NCI-H146 treated with DMSO at 0.1 percent for 48 hours (cell line): ENCODE measurements at regions not wholly inside any gene's neighbourhood (a gene's known extent, or its start where the extent isn't known, plus 50 kb on each side); places are given as distances from the start of the nearest gene placed in this dataset.

Source experiments
- DNase-seq: peaks from one replicate; lab custom pipeline; 2025; ENCODE audit not compliant: unreplicated experiment; lab: John Stamatoyannopoulos, UW

GRCh38 chr21:27315373-27315772 lies 348.5 kb upstream of the ADAMTS5 start:
- no peak for DNase-seq

GRCh38 chr21:27314131-27314530 lies 347.2 kb upstream of the ADAMTS5 start:
- no peak for DNase-seq

- no peak for DNase-seq
These were observed 340.2 kb upstream of the ADAMTS5 start for GRCh38 chr21:27306791-27307775.

GRCh38 chr21:27306206-27306605 lies 339.3 kb upstream of the ADAMTS5 start:
- DNase-seq: no peak

GRCh38 chr21:27301220-27301619 lies 334.3 kb upstream of the ADAMTS5 start:
- DNase-seq: no peak

GRCh38 chr21:27300770-27301169 lies 333.9 kb upstream of the ADAMTS5 start:
- DNase-seq: no peak

GRCh38 chr21:27298465-27298864 lies 331.6 kb upstream of the ADAMTS5 start:
- no peak for DNase-seq

- DNase-seq: no peak
These were observed 326.4 kb upstream of the ADAMTS5 start for GRCh38 chr21:27293239-27293638.

GRCh38 chr21:27292783-27293182 lies 325.9 kb upstream of the ADAMTS5 start:
- DNase-seq: no peak

GRCh38 chr21:27292229-27292628 lies 325.3 kb upstream of the ADAMTS5 start:
- DNase-seq: no peak

GRCh38 chr21:27291006-27291405 lies 324.1 kb upstream of the ADAMTS5 start:
- no peak for DNase-seq

GRCh38 chr21:27290028-27290427 lies 323.1 kb upstream of the ADAMTS5 start:
- DNase-seq: no peak

- DNase-seq: no peak
These were observed 319.9 kb upstream of the ADAMTS5 start for GRCh38 chr21:27286760-27287159.

GRCh38 chr21:27277110-27277509 lies 310.2 kb upstream of the ADAMTS5 start:
- no peak for DNase-seq

- DNase-seq: no peak
These were observed 308.5 kb upstream of the ADAMTS5 start for GRCh38 chr21:27275294-27275927.

- no peak for DNase-seq
These were observed 302.8 kb upstream of the ADAMTS5 start for GRCh38 chr21:27269644-27270043.

- no peak for DNase-seq
These were observed 301.4 kb upstream of the ADAMTS5 start for GRCh38 chr21:27268290-27268689.

- no peak for DNase-seq
These were observed 299.1 kb upstream of the ADAMTS5 start for GRCh38 chr21:27265949-27266348.

- DNase-seq: no peak
These were observed 298.6 kb upstream of the ADAMTS5 start for GRCh38 chr21:27265492-27265891.

- no peak for DNase-seq
These were observed 294.8 kb upstream of the ADAMTS5 start for GRCh38 chr21:27261676-27262075.

GRCh38 chr21:27260728-27261127 lies 293.8 kb upstream of the ADAMTS5 start:
- no peak for DNase-seq

GRCh38 chr21:27258742-27259448 lies 292.0 kb upstream of the ADAMTS5 start:
- no peak for DNase-seq
